Choroid plexus epithelial cell (primary cell): ENCODE measurements at regions not wholly inside any gene's neighbourhood (a gene's known extent, or its start where the extent isn't known, plus 50 kb on each side); places are given as distances from the start of the nearest gene placed in this dataset.

Experiments
- DNase-seq: peaks from one replicate; pipeline ENCODE4 v3.0.0-alpha.2; 2010; ENCODE audit warnings: low read depth
- H3K4me3 ChIP-seq: 2 replicates; pipeline ENCODE4 v1.5.1; 2011; ENCODE audit warnings: low read depth, mild to moderate bottlenecking, control low read depth, low read length, moderate library complexity
- TF ChIP-seq, protein P1 (sequence below): conservative IDR thresholded peaks from 2 replicates; pipeline ENCODE4 v1.5.1; 2011; ENCODE audit warnings: low read depth, mild to moderate bottlenecking, control low read depth, inconsistent platforms, low read length, moderate library complexity

DNA sequence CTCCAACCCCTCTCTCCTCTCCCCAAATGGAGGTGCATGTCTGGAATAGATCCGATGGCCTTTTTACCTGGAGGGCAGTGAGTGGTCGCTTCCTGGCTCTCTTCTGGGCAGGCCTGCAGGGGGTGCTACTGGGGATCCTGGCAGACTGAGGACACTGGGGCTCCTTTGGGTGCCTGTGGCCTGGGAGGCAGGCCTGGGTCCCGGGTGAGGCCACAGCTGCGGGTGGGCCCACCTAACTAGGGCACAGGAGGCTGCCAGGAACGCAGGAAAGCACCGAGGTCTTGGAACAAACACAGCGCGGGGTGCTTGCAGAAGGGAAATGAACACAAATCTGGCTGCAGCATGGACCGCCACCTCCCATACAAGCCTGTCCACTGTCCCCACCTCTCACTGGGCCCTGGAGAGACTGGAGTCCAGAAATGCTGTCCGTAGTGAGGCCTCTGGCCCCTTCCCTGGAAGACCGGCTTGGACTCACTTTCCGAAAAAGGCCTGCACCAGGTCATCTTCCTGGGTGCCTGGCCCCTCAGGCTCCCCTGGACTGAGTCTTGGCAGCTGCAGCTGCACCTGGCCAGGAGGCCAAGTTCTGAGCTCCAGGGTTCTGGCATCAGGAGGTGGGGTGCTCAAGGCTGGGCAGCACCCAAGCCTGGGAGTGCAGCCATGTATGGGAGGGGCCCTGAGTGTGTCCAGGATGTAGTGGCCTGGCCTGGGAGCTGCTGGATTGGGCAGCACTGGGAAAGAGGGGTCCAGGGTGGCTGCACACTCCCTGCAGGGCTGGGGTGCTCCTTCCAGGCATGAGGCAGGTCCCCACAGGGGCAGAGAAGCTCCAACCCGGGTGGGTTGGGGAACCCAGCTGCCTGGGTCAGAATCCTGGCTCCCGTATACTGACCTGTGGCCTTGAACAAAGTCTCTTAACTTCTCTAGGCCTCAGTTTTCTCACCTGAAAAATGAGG, 195.1 kb downstream of the IRF8 start:
- H3K4me3 ChIP-seq: no peak overlapping the region
- TF ChIP-seq, protein P1, sequence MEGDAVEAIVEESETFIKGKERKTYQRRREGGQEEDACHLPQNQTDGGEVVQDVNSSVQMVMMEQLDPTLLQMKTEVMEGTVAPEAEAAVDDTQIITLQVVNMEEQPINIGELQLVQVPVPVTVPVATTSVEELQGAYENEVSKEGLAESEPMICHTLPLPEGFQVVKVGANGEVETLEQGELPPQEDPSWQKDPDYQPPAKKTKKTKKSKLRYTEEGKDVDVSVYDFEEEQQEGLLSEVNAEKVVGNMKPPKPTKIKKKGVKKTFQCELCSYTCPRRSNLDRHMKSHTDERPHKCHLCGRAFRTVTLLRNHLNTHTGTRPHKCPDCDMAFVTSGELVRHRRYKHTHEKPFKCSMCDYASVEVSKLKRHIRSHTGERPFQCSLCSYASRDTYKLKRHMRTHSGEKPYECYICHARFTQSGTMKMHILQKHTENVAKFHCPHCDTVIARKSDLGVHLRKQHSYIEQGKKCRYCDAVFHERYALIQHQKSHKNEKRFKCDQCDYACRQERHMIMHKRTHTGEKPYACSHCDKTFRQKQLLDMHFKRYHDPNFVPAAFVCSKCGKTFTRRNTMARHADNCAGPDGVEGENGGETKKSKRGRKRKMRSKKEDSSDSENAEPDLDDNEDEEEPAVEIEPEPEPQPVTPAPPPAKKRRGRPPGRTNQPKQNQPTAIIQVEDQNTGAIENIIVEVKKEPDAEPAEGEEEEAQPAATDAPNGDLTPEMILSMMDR: peak; percentile 39
- DNase-seq: no peak

DNA sequence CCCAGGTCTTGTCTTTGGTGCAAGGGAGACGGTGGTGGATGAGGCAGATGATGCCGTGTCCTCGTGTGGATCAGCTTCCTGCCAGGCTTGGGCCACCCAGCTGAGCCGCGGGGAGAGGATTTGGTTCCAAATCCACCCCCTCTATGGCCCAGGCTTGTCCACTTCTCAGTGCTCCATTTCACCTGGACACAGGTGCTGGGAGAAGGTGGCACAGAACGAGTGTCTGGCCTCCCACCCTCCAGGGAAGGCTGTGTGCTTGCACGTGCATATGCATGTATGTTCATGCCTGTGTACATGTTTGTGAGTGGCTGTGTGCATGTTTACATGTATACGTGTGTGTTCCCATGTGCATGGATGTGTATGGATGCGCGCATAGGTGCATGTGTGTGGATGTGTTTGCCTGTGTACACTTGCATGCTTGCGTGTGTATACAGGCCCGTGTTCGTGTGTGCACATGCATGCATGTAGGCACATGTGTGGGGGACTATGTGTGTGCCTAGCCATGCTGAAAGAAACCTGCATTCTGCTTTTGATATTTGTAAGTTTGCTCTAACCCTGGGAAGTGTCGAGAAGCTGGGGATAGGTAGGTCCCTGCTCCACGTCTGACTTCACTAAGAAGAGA, 196.3 kb downstream of the IRF8 start:
- TF ChIP-seq, protein P1: no peak
- H3K4me3 ChIP-seq: no peak overlapping the region
- no peak for DNase-seq

DNA sequence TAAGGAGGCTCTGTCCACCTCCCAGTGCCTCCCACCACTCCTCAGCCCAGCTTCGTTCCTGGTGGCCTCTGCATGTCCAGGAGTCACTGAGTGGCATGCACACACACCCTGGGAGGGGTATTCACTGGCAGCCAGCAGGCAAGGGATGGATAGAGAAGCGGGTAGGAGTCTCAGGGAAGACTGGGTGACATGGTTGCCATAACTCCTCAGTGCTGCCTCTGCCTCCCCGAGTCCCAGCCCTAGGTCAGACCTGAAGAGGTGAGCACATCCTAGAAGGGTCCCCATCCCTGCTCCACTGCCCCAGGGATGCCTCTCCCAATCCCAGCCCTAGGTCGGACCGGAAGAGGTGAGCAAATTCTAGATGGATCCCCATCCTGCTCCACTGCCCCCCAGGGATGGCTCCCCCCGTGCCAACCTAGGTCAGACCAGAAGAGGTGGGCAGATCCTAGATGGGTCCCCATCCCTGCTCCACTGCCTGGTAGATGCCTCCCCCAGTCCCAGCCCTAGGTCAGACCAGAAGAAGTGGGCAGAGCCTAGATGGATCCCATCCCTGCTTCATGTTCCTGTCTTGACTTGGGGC, 197.0 kb downstream of the IRF8 start:
- DNase-seq: no peak
- TF ChIP-seq, protein P1: no peak
- H3K4me3 ChIP-seq: no peak overlapping the region

DNA sequence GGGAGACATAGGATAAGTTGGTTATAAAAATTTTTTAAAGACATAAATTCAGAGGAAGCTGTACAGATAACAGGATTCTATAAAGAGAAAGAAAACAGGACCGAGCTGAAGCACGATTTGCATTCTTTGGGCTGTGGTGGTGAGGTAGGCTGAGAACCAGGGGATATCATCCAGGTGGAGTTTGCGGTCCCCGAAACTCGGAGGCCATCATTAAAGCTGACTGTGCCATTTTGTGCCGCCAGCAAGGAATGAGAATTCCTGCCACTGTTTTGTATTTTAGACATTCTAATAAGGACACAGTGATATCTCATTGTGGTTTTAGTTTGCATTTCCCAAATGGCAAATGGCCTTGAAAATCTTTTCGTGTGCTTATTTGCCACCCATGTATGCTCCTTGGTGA, 197.9 kb downstream of the IRF8 start:
- TF ChIP-seq, protein P1: no peak
- no peak overlapping the region for H3K4me3 ChIP-seq
- DNase-seq: no peak

DNA sequence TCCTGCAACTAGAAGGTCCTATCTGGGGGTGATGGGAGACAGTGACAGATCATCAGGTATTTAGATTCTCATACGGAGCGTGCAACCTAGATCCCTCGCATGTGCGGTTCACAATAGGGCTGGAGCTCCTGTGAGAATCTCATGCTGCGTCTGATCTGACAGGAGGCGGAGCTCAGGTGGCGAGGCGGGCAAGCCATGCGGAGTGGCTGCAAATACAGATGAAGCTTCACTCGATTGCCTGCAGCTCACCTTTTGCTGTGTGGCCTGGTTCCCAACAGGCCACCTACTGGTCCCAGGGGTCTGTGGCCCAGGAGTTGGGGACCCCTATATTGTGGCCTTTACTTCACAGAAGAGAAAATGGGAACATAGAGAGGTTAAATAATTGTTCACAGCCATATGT, 200.4 kb downstream of the IRF8 start:
- no peak overlapping the region for H3K4me3 ChIP-seq
- DNase-seq: no peak
- TF ChIP-seq, protein P1: no peak

DNA sequence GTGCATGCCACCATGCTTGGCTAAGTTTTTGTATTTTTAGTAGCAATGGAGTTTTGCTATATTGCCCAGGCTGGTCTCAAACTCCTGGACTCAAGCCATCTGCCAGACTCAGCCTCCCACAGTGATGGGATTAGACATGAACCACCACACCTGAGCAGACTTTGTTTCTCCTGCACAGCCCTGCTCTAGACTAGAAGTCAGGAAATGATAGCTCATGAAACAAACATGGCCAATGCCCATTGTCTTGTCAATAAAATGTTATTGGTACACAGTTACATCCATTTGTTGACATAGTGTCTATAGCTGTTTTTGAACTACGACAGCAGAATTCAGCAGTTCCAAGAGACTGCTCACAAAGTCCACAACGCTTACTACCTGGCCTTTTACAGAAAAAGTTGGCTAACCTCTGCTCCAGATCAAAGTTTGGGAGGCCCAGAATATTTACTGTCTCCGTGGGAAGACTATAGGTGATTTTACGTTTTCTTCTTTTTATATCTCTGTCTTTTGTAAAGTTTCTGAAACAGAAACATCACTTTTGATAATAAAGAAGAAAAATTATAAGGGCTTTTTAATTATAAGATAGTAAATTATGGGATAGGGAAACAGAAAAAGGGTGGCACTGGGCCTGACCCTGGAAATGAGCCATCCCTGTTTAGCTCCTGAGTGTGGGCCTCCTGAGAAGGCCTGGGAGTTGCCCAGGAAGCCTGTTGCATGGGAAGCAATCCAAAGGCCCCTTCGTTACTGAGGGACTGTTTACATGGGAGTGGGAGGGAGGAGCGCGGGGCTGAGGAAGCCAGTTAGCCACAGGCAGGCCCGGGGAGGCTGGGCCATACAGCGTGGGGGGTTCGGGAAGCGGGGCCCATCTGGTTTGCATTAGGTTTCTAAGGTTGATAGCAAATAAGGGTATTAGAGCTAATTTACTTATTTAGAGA, 201.5 kb downstream of the IRF8 start:
- no peak for DNase-seq
- TF ChIP-seq, protein P1: no peak
- no peak overlapping the region for H3K4me3 ChIP-seq
